ENCODE measurements at regions not wholly inside any gene's neighbourhood (a gene's known extent, or its start where the extent isn't known, plus 50 kb on each side); places are given as distances from the start of the nearest gene placed in this dataset.

- TF ChIP-seq REST (IDR thresholded peaks at IDR 0.05; ENCODE audit: low read depth) (no peak), RAD21 (IDR thresholded peaks at IDR 0.05; ENCODE audit: low read depth) (no peak), ZBTB33 (IDR thresholded peaks at IDR 0.05; ENCODE audit: extremely low read depth, insufficient replicate concordance, low read length) (no peak), MAX (IDR thresholded peaks at IDR 0.05) (no peak)
Measured at GRCh38 chr9:28502741-28503140, 929.5 kb upstream of the C9orf72 start (continued).

GRCh38 chr9:28503573-28503972, 930.3 kb upstream of the C9orf72 start:
- RAD21 ChIA-PET (ENCODE audit: low non-redundant PET in 1 of 2, low total read pairs in 2 of 2, uncharacterized antibody in 2 of 2, unreplicated experiment in 2 of 2) = no interaction called here
- Histone ChIP-seq H3K9ac (ENCODE audit: low read length) (no peak overlapping the region), H3K9me3 (ENCODE audit: control insufficient read depth in 1 of 2, insufficient read depth in 1 of 2, low read depth in 1 of 2, low read length in 2 of 2) (peaks cover 0 to 6% of the 10 kb centered on the region in 2 experiments; a peak in 1 of 4 replicates), H3K36me3 (ENCODE audit: control insufficient read depth in 1 of 2, insufficient read depth in 2 of 2, low read length in 2 of 2) (no peaks in the 10 kb centered on the region), H4K20me1 (ENCODE audit: insufficient read depth) (no peaks in the 10 kb centered on the region), H3K27me3 (ENCODE audit: insufficient read depth, low read length) (no peaks in the 10 kb centered on the region), H3K4me1 (ENCODE audit: control insufficient read depth in 1 of 2, insufficient read depth in 2 of 2, low read length in 2 of 2) (no peaks in the 10 kb centered on the region), H3K4me3 (replicated peaks in 1 of 2; ENCODE audit: low read depth in 1 of 2, low read length in 2 of 2) (no peak overlapping the region), H3K4me2 (ENCODE audit: low read length) (no peak overlapping the region), H3K27ac (ENCODE audit: low read depth, low read length) (no peak overlapping the region), H3K9me2 (ENCODE audit: insufficient read depth) (no peaks in the 10 kb centered on the region), H2AFZ (ENCODE audit: low read depth, low read length, poor library complexity, severe bottlenecking) (no peak overlapping the region), H3K79me2 (ENCODE audit: insufficient read depth, low read length) (no peaks in the 10 kb centered on the region)
- BruUV-seq (replicated peaks) = no TSS peak
- POLR2A ChIA-PET = no interaction called here
- TF ChIP-seq FOSL1 (IDR thresholded peaks at IDR 0.05; ENCODE audit: low read depth) (no peak), ZBTB33 (IDR thresholded peaks at IDR 0.05; ENCODE audit: extremely low read depth, insufficient replicate concordance, low read length) (no peak), SRF (IDR thresholded peaks at IDR 0.05; ENCODE audit: low read depth) (no peak), JUND (IDR thresholded peaks at IDR 0.05) (no peak), YY1 (IDR thresholded peaks at IDR 0.05; ENCODE audit: extremely low read depth, insufficient replicate concordance, low read depth, low read length) (no peak), TCF7L2 (IDR thresholded peaks at IDR 0.05; ENCODE audit: borderline replicate concordance, extremely low read depth, insufficient read depth, insufficient read length) (no peak), POLR2AphosphoS5 (IDR thresholded peaks at IDR 0.05; ENCODE audit: low read depth, low read length) (no peak), RAD21 (IDR thresholded peaks at IDR 0.05; ENCODE audit: low read depth) (no peak)
- intact Hi-C loops (cut with micrococcal nuclease) = no loop called here
- DNase-seq (ENCODE audit: low read depth, low spot score) (no peak), ATAC-seq (no peak)
- CTCF ChIA-PET = no interaction called here
